ENCODE measurements at regions not wholly inside any gene's neighbourhood (a gene's known extent, or its start where the extent isn't known, plus 50 kb on each side); places are given as distances from the start of the nearest gene placed in this dataset.

- TF ChIP-seq CTCF (IDR thresholded peaks at IDR 0.05; ENCODE audit: insufficient read depth, low read length) (no peak), POLR2AphosphoS5 (IDR thresholded peaks at IDR 0.05; ENCODE audit: low read depth) (no peak)
These were observed 53.9 kb upstream of the HABP2 start for GRCh38 chr10:113498997-113499396.

All from HL-60 (cell line).